Esophagus mucosa (tissue), 1 donor: ENCODE measurements at regions not wholly inside any gene's neighbourhood (a gene's known extent, or its start where the extent isn't known, plus 50 kb on each side); places are given as distances from the start of the nearest gene placed in this dataset.

Experiments used
- ATAC-seq: fragments of 200-7000 bp; cut with Tn5 transposase; one replicate; pipeline ENCODE4 v1.9.1; 2020
- donor health status: DM: yes; HTN: yes; CAD: no.

DNA sequence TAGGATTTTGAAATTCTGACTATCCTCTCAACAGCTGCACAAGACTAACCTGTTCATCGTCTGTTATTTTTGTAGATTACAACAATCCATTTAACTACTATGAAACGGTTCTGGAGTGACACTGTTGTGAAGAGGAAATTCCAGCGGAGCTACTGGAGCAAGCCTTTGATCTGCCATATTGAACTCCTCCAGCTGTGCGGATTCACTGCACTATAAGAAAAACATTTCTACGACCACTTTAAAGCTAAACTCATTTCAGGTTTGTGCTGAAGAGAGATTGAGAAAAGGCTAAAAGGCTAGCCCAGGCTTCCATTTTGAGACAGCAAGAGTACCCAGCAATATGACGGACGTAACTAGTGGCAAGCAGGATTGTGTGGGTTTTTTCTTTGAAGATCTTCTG lies 104.9 kb upstream of the ANKH start:
- ATAC-seq = no peak

DNA sequence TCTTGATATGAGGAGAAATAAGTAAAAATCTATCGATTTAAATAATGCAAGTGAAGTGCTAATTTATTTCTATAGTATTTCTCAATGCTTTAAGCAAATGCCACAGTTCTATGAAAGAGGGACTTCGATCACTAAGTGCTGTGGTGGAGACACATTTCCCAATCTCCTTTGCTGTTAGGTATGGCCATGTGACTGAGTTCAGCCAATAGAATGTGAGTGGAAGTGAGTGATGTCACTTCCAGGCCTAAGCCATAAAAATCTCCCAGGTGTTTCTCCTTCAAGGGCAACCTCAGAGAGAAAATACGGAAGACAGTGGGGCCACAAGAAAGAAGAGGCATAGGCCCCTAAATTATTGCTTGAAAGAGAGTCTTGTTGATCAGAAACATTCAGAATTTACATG lies 100.3 kb upstream of the ANKH start:
- ATAC-seq = no peak

GRCh38 chr5:14968796-14969195 lies 97.2 kb upstream of the ANKH start:
- no peak for ATAC-seq

DNA sequence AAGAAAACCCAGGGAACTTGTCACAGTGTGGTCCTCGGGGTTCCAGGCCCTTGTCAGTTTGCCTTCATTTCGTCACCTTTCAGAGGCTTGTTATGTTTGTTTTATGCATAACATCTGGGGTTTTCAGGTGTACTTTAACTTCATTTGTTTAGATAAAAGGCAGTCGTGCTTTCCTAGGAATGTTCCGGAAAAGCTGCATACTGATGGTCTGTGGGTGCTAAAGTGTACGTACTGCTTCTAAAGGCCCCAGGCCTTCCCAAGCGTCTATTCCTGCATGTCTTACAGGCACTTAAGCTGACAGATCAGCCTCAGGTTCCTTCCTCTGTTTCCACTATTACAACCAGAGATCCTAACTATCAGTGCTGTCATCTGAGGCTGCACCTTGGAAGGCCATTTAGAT lies 95.6 kb upstream of the ANKH start:
- no peak for ATAC-seq

DNA sequence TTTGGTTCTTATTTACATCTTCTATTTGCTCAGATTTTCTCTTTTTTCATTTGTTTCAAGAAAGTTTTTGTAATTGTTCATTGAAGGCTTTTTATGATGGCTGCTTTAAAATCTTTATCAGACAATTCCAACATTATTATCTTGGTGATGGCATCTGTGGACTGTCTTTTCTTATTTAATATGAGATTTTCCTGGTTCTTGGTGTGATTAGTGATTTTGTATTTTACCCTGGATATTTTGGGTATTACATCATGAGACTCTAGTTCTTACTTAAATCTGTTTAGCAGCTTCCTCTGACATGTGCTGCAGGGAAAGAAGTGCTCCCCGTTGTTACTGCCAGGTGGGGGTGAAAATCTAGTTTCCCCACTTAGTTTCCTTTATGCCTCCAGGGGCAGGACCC lies 94.2 kb upstream of the ANKH start:
- no peak for ATAC-seq

DNA sequence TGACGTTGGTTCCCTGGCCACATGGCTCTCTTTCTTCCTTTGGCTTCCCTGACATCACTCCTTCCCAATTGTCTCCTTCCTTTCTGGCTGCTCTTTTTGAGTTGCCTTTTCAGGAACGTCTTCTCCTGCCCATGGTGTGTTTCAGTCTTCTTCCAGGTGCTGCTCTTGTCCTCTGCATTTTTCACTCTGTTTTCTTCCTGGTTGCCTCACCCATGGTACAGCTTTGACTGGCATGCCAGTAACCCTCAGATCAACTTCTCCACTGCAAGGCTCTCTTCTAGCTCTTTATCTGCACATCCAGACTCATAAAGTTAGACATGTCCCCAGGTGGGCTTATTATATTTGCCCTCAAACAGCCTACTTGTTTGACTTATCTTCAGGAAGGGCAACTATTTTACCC lies 91.0 kb upstream of the ANKH start:
- ATAC-seq = no peak

DNA sequence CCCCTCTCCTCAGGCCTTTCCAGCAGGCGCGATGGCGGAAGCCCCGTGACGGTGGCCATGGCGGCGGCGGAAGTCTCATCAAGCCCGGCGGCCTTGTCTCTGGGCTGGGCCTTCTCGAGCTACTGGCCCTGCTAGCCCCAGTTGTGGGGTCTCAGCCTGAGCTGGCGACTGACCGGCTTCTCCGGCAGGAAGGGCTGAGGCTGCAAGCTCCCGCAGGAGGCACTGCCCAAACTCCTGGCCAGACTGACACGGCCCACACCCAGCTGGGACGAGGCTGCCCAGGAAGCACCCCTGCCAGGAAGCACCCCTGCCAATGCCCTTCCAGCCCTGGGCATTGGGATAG lies 88.5 kb upstream of the ANKH start:
- ATAC-seq = no peak

DNA sequence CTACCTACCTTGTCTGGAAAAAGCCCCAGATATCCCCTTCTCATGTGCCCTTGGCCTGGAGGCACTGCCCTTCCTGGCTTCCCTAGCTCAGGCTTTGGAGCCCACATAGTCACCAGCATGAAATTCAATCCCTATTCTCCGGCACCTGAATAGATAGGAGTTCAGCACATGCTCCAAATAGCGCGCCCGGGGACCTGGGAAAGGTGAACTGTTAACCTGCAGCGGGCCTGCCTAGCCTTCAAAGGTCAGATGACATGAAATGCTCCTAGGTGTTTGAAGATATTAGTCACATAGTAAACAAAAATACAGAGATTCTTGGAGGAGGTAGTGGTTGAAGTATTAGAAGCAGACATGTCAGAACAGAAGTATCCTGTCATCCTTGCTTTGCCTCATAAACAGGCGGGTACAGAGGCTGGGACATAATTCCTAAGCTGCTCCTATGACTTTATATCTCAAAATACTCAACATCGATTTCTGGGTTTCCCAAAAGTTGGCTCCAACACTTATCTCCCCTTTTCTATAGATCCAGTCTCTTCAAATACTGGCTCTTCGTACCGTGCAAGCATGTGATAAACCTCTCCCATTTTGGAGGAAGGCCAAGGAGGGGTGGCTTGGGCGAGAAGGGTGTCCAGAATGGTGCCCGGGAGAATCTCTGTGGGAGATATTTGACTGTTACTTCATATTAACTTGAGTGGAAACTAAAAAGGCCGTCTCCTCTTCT lies 88.0 kb upstream of the ANKH start:
- ATAC-seq = peak; percentile 83

DNA sequence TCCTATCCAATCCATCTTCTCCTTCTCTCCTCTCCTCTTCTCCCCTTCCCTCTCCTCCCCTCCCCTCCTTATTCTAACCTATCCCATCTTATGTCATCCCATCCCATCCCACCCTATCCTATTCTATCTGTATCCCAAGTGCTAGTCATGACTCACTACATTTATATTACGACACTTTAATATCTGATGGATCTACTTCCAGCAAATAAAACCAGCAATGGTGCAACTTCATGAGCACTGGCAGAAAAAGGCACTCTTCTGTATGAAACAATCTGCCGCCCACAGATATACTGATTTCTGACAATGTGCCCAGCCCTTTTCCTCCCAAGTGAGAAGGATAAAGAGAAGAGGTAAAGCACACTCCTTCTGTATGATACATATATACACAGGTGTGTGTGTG lies 86.6 kb upstream of the ANKH start:
- no peak for ATAC-seq

DNA sequence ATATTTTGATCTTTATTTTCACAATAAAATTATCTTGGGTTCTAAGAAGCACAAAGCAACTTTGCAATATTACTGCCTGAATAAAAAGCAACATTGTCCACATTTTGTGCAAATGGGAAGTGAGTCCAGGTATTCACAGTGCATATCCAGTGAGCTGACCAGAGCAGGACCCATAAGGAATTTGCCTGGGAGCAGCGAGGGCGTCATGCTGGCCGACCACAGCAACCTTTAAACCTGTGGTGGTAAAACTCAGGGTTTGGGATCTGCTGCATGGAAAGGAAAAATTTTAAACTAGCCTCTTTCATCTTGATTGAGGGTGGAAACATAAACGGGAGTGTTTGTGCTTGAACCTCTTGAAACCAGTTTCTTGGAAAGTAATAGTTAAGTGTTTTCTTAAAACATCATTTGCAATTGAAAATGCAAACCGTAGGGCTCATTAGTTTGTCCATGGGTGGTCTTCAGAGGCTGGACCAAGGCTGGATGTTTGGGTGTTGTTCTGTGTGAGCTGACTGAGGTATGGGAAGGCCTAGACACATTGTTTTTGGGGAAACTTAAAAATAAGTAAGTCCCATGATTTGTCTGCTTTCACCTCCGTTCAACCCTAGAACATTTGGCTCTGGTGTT lies 85.0 kb upstream of the ANKH start:
- ATAC-seq = no peak

DNA sequence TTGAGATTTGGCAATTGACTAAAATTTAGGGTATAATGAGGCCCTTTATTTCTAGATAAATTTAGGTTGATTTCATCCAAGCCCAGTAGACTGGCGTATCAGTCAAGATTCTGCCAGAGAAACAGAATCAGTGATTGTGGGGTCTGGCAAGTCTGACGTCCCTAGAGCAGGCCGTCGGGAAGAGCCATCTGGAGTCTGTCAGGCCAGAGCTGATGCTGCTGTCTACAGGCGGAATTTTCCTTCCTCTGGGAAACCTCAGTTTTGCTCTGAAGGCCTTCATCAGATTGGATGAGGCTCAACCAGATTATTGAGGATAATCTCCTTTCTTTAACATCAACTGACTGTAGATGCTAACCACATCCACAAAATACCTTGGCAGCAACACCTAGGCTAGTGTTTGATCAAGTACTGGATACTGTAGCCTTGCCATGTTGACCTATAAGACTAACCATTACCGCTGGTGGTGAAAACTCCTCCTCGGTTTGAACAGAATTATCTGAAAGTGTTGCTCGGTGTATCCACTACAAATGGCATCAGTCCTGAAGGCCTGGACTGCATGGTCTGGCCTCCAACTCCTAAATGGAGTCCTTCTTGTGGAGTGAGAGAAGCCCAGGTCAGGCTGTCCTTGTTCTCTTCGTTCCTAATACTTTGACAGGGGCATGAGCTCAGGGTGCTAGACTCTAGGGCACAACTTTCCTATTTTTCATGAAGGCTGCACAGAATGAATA lies 83.2 kb upstream of the ANKH start:
- ATAC-seq = no peak

DNA sequence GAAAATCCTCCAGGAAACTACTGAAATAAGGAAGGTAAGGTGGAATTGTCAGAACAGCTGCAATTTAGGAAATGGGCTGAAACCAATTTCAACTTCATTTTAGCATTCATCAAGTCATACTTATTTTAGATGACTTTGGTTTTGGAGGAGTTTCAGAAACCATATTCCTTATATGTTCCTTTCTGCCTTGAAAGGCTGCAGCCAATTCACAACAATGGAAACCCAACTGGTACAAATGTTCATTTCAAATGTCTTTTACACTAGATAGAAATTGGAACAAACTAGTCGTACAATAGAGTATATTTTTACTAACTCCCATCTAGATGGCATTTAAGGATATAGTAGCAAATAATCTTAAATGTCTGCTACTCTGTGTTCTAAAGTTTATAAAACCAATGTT lies 82.6 kb upstream of the ANKH start:
- ATAC-seq = no peak

DNA sequence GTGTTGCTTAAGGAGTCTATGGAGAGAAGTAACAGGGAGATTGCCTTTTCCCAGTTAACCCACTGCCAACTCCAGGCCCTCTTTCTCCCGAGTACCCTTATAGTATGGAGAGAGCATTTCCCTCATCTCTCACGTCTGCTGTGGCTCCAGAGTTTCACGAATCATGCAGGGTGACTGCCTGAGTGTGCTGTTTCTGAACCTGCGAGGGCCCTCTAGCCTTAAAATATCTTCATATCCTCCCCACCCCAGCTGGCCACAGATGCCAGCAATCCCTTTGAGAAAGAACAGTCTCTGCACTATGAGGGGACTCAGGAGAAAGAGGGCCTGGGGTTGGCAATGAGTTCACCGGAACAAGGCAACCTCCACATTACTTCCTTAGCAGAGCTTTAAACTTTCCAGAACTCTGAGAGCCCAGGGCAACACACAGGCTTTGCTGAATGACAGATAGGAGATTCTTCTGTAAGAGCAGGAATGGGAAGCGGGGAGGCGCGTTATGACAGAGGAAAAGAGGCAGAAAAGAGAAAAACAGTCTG lies 81.6 kb upstream of the ANKH start:
- ATAC-seq = no peak

GRCh38 chr5:14948383-14948782 lies 76.8 kb upstream of the ANKH start:
- ATAC-seq = no peak

DNA sequence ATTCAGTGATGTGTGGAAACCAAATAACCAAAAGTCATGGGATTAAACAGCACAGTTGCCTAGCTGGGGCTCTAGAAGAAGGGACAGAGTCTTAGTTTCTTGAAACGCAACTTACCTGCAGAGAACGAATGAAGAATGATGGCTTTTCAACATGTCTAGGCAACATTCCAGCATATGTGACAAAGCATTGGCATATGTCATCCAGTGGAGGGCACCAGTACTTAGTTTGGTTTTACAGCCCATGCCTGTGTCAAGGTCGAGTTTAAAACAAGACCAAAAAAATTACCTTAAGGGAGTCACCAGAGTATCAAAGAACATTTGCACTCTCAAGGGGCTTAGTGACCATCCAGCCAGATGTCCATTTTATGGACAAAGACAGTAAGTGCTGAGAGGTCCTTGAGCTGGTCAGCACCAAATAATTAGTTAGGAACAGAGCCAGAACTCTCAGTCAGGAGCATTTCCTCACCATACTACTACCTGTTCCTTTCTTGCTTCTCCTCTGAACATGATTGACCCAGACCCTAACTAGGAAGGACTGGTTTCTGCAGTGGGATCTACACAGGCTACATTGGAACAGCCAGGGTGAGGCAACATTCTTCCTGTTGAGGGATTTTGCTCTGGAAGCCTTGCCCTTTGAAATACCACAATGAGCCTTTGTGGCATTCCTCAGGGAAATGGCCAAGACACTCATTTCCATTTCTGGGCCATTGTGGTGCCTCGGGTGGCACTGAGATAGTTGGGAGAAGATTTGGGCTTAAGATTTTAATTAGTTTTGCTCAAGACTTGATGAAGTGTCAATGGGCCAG lies 75.4 kb upstream of the ANKH start:
- ATAC-seq = peak; percentile 76

- no peak for ATAC-seq
Measured at GRCh38 chr5:14945450-14945849, 73.9 kb upstream of the ANKH start.

DNA sequence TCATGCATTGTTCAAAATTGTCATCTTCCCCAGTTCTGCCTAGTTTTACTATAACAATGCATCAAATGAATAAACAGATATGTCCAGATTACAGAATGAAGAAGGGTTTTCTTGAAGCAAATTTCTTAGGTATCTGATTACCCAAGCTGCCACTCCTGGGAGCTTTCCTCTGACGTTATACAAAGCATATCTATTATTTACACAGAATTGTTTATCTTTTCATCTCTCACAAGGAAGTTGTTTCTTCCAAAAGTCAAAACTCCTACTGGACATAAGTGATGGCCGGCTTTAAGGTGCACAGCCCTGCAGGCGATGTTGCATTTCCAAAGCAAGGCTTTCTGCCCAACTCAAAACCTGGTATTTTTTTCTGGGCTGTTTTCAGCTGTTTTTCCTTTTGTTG lies 73.4 kb upstream of the ANKH start:
- ATAC-seq = no peak

DNA sequence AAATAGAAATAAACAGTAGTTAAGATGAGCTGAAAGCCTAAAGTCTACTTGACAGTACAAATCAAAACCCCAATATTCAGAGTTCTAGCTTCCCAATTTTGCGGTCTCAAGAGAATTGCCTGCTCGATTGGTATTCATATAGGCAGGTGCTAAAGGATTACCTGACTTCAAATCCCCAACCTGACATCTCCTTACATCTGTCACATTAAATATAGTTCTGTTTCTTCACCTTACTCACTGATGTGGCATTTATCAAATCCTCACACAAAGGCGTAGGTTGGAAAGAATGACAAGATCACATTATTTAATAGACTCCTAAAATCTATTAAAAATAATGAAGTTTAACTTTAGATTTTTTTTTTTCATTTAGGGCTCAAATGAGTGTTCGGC lies 72.8 kb upstream of the ANKH start:
- no peak for ATAC-seq

GRCh38 chr5:14942212-14942611 lies 70.6 kb upstream of the ANKH start:
- ATAC-seq = no peak

DNA sequence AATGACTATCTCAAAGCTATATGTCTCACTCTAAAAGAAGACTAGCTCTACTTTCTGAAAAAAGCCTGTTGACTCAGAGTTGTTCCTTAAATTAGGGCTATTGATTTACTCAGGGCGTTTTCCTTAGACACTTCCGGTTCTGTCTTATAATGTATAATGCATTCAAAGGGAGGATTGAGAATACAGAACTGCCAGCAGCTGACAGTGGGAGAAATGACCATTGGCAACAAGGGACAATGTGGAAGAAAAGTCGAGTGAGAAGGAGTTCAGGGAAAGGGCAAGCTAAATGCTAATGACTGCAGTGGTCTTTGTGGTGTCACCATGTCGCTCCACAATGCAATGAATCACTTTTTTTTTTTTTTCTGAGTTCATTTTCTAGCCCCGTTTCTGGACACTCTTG lies 65.7 kb upstream of the ANKH start:
- ATAC-seq = peak; percentile 36

DNA sequence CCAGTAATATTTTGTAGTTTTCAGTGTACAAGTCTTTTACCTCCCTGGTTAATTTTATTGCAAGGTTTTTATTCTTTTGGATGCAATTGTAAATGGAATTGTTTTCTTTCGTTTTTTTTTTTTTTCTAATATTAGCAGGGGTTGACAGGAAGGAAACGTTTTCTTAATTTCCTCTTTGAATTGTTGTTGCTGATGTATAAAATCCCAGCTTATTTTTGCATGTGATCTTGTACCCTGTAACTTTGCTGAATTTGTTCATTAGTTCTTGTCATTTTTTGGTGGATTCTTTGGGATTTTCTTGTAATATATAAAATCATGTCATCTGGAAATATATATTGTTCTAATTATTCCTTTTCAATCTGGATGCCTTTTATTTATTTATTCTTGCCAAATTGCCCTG lies 65.0 kb upstream of the ANKH start:
- ATAC-seq = no peak

- ATAC-seq = no peak
Measured at GRCh38 chr5:14935341-14935740, 63.8 kb upstream of the ANKH start.

DNA sequence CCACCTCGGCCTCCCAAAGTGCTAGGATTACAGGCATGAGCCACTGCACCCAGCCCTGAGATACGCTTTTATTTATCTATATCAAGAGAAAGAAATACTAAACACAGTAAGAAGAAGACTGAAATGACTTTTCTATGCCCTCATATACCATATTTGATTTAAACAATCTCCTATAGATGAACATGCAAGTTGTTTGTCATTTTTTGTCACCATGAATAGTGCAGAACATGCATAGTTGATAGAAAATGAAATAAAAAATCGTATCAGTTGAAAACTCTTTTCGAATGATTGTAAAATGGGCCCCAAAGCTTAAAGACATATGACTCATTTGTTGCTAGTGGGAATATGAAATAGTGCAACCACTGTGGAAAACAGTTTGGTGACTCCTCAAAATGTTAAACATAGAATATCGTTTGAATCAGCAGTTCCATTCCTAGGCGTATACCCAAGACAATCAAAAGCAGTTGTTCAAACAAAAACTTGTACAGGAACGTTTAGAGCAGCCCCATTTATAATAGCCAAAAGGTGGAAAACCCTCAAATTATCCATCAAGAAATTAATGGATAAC lies 61.4 kb upstream of the ANKH start:
- ATAC-seq = peak; percentile 52
